ENCODE measurements at regions not wholly inside any gene's neighbourhood (a gene's known extent, or its start where the extent isn't known, plus 50 kb on each side); places are given as distances from the start of the nearest gene placed in this dataset.
"Not testable (repeated sequence)": the region's sequence is repeated elsewhere in the genome, so short reads cannot be mapped to it uniquely, and the experiment has no call there.

- no peak for FAIRE-seq
These were observed 264.3 kb downstream of the RHOU start for GRCh38 chr1:228999446-229000170.

DNA sequence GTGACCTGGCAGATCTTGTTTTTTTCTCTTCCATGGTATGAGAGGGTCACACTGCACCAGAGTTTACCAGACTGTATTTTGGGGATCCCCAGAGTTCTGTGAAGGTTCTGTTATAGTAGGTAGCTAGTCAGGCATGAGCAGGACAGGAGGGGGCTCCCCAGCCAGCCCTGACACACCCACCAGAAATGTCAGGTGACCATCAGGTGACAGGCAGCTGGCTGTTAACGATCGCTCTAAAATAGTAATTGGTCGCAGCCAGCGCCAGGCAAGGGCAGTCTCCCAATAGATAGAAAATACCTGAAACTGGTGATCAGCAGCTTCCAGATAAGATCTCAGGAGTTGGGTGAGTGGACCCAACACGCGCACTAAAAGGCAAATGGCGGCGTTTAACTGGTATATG, 264.9 kb downstream of the RHOU start:
- FAIRE-seq (no peak), DNase-seq (ENCODE audit: extremely low spot score, insufficient read length, low read depth) (no peak)

More at GRCh38 chr1:228999446-229000170, 264.3 kb downstream of the RHOU start:
- DNase-seq (ENCODE audit: extremely low spot score, insufficient read length, low read depth) = no peak

DNA sequence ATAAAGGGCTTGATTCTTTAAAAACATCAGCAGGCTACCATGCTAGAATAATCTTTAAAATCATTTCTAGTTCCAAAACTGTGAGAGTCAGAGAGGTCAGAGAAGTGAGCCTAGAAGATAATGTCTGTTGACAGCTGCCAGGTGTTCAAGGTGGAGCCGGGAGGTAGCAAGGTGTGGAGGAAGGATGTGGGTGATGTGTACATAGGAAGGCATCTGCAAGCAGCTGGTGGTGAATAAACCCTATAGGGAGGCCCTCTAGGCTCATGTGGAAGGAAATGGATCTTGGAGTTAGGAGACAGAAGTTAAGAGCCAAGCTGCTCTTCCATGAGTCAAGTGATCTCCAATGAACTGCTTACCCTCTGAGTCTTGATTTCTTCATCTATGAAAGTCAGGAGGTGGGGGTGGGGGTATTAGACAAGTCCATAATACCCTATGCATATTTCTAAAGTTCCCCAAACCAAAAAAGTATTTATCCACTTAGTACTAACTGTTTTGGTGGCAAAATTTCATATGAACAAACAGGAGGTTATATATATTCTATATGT, 266.3 kb downstream of the RHOU start:
- FAIRE-seq = no peak
- DNase-seq (ENCODE audit: extremely low spot score, insufficient read length, low read depth) = no peak

DNA sequence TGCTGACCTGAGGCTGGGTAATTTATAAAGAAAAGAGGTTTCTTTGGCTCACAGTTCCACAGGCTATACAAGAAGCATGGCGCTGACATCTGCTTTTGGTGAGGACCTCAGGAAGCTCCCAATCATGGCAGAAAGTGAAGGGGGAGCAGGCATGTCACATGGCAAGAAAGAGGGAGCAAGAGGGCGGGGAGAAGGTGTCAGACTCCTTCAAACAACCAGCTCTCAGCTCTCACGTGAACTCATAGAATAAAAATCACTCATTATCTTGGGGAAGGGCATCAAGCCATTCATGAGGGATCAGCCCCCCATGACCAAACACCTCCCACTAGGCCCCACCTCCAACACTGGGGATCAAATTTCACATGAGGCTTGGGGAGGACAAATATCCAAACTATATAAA, 266.8 kb downstream of the RHOU start:
- DNase-seq (ENCODE audit: extremely low spot score, insufficient read length, low read depth) (no peak), FAIRE-seq (no peak)

GRCh38 chr1:229002451-229002960, 267.2 kb downstream of the RHOU start:
- FAIRE-seq = no peak

DNA sequence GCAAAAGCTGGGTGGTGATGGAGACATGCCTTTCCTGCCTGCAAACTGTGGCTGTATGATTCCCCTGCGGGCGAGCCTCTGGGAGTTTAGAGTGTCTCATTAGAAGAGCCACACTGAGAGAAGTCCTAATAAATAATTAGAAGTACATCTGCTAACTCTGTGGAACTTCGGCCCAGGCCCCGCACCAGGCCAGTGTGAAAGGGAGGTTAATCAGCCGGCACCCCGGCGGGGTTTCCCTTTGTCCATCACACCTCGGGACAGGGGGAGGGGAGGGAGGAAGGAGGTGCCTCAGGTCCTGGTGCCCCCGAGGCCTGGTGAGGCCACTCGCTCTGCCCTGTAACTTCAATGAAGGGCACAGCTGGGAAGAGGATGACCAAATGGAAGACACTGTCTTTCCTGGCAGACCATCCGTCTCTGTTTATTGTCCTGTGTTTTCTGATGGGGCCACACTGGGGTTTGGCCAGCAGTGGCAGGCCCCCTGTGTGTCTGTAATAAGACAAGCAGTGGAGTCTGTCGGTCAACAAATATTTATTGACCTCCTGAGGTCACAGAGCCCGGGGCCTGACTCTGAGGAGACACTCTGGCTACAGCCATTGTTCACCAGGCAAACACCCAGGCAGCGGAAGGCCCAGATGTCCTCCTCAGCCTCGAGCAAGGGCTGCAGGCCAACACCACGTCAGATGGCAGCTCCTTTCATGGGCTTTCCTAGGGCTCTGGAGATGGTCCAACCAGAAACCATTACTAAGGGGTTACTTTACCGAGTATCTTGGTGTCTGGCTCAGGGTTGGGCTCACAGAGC, 267.5 kb upstream of the RAB4A start:
- FAIRE-seq = no peak
- DNase-seq (ENCODE audit: extremely low spot score, insufficient read length, low read depth) = no peak

More at GRCh38 chr1:229002451-229002960, 267.2 kb downstream of the RHOU start:
- no peak for DNase-seq (ENCODE audit: extremely low spot score, insufficient read length, low read depth)

DNA sequence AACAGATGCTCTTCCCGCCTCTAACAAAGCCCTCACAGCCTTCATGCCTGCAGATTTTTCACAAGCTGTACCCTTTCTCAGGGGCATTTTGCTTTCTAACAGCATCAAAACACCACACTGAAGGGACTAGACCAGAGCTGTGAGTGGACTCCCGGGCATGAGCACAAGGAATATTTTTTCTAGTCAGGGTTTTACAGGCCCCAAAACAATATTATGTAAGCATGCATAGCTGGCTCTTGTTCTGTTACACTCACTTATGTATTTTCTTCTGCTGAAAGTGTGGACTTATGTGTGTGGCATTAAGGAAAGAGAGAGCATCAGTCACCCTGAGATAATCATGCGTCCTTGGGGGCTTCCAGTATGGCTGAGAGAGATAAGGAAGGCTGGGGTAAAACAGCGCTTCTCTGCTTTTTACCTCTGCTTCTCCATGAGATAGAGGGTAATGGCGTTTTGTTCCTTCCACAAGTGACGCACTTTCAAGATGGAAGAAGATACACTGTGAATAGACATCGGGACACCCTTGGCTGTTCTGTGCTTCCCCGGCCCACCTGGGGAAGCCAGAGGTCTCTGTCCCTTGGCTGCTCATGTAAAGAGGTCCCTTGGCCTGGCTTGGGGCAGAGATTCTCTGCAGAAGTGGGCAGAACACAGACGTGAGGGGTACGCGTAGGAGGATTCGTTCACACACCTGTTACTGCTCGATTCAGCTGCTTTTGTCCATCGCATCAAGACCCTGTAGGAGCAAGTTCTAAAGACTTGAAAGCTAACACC, 266.7 kb upstream of the RAB4A start:
- FAIRE-seq (no peak), DNase-seq (ENCODE audit: extremely low spot score, insufficient read length, low read depth) (no peak)

DNA sequence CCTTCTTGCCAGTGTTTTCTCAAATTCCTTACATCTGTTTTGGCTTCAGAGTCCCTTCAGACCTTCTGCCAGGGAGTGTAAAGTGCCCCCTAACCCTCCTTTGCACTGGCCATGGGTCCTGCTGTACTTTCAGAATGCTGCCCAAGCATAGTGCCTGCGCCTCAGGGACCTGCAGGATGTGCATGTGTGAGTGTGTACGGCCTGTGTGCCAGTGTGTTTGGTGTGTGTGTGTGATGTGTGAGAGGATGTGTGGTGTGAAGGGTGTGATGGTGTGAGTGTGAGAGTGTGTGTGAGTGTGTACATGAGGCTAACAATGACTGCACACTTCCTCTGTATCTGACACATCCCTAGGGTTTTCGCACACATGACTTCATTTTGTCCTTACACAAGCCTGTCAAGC, 265.8 kb upstream of the RAB4A start:
- DNase-seq (ENCODE audit: extremely low spot score, insufficient read length, low read depth) (no peak), FAIRE-seq (no peak)

GRCh38 chr1:229005556-229005955, 265.4 kb upstream of the RAB4A start:
- DNase-seq (ENCODE audit: extremely low spot score, insufficient read length, low read depth) (no peak), FAIRE-seq (no peak)

GRCh38 chr1:229006121-229006870, 264.6 kb upstream of the RAB4A start:
- DNase-seq (ENCODE audit: extremely low spot score, insufficient read length, low read depth) (no peak), FAIRE-seq (no peak)

- FAIRE-seq = no peak
These were observed 263.7 kb upstream of the RAB4A start for GRCh38 chr1:229007167-229007566.

DNA sequence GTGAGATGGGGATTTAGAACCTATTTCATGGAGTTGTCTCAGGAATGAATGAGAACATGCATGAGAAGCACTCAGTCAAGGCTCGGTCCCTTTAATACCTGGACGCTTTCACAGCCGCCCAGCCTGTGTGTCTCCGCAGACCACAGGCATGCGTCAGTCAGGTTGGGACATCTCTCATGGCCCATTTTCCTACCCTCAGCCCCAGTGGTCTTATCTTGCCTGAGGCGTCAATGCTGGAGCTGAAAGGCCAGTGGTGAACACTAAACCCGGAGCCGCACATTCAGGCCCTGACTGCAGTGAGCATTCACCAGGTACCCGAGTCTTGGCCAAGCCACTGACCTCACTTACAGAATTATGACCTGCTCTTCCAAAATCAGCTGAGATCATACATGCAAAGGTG, 263.2 kb upstream of the RAB4A start:
- FAIRE-seq (no peak), DNase-seq (ENCODE audit: extremely low spot score, insufficient read length, low read depth) (no peak)

More at GRCh38 chr1:229007167-229007566, 263.7 kb upstream of the RAB4A start:
- no peak for DNase-seq (ENCODE audit: extremely low spot score, insufficient read length, low read depth)

GRCh38 chr1:229008347-229008746, 262.6 kb upstream of the RAB4A start:
- not testable (repeated sequence) for FAIRE-seq; DNase-seq (ENCODE audit: extremely low spot score, insufficient read length, low read depth)

- FAIRE-seq (no peak), DNase-seq (ENCODE audit: extremely low spot score, insufficient read length, low read depth) (no peak)
These were observed 259.9 kb upstream of the RAB4A start for GRCh38 chr1:229011022-229011421.

- DNase-seq (ENCODE audit: extremely low spot score, insufficient read length, low read depth) (no peak), FAIRE-seq (no peak)
These were observed 258.1 kb upstream of the RAB4A start for GRCh38 chr1:229012823-229013222.

- FAIRE-seq (no peak), DNase-seq (ENCODE audit: extremely low spot score, insufficient read length, low read depth) (no peak)
These were observed 256.9 kb upstream of the RAB4A start for GRCh38 chr1:229013981-229014380.

DNA sequence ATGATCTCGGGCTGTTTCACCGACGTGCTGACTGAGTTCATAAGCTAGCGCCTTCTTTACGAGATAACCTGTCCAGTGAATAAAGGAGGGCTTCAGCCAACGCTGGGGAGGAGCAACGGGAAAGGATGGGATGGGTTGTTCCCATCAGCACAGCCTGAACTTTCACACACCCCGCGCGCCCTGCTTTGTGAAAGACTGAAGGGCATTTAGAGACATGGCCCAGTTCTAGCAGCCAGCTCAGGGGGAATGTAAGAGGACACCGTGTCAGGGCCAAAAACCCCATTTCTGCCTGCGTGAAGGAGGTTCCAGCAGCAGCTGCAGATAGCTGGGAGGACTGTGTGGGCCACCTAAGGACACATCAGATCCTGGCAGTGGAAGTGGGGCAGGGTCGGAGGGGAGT, 255.1 kb upstream of the RAB4A start:
- no peak for FAIRE-seq
- no peak for DNase-seq (ENCODE audit: extremely low spot score, insufficient read length, low read depth)

DNA sequence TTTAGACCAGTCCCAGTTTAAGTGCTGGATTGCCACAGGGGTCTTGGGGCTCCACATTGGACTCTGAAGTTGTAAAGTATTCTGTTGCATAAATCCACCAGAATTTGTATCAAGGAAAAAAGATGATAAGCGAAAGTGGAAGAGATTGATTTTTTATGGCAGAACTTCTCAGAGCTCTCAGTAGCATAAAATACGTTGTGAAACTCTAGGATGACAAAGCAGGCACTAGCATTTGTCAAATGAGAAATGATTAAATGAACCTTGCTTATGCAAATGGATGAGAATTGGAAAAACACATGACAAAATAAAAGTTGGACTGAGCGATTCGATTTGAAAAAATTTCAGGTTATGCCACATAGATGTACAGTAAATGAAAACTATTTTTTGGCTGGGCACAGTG, 253.8 kb upstream of the RAB4A start:
- no peak for FAIRE-seq

GRCh38 chr1:229018674-229019295, 252.1 kb upstream of the RAB4A start:
- no peak for DNase-seq (ENCODE audit: extremely low spot score, insufficient read length, low read depth)
- no peak for FAIRE-seq

More for the DNA sequence above, 253.8 kb upstream of the RAB4A start:
- no peak for DNase-seq (ENCODE audit: extremely low spot score, insufficient read length, low read depth)

All from GM18507 (cell line).